ENCODE measurements at regions not wholly inside any gene's neighbourhood (a gene's known extent, or its start where the extent isn't known, plus 50 kb on each side); places are given as distances from the start of the nearest gene placed in this dataset.
A peak's percentile ranks its signal among the peaks of the same experiment; 100 is the strongest.

- no peak for DNase-seq
These were observed 180.8 kb downstream of the PLPPR4 start for GRCh38 chr1:99445071-99445470.

- no peak for DNase-seq
These were observed 181.2 kb downstream of the PLPPR4 start for GRCh38 chr1:99445486-99445885.

- DNase-seq: no peak
These were observed 183.4 kb downstream of the PLPPR4 start for GRCh38 chr1:99447721-99448120.

- DNase-seq: no peak
These were observed 190.2 kb upstream of the PALMD start for GRCh38 chr1:99455760-99456159.

GRCh38 chr1:99456536-99456935 lies 189.4 kb upstream of the PALMD start:
- no peak for DNase-seq

GRCh38 chr1:99457381-99458165 lies 188.3 kb upstream of the PALMD start:
- no peak for DNase-seq

GRCh38 chr1:99461499-99461898 lies 184.4 kb upstream of the PALMD start:
- no peak for DNase-seq

GRCh38 chr1:99464738-99465137 lies 181.2 kb upstream of the PALMD start:
- no peak for DNase-seq

GRCh38 chr1:99465176-99465900 lies 180.6 kb upstream of the PALMD start:
- DNase-seq: no peak

- DNase-seq: no peak
These were observed 178.3 kb upstream of the PALMD start for GRCh38 chr1:99467645-99468044.

- DNase-seq: no peak
These were observed 176.4 kb upstream of the PALMD start for GRCh38 chr1:99469550-99469971.

- no peak for DNase-seq
These were observed 173.0 kb upstream of the PALMD start for GRCh38 chr1:99472893-99473292.

GRCh38 chr1:99474350-99474893 lies 171.5 kb upstream of the PALMD start:
- no peak for DNase-seq

GRCh38 chr1:99476058-99476457 lies 169.9 kb upstream of the PALMD start:
- no peak for DNase-seq

GRCh38 chr1:99481391-99481996 lies 164.4 kb upstream of the PALMD start:
- peak; percentile 67 for DNase-seq

GRCh38 chr1:99482286-99482685 lies 163.6 kb upstream of the PALMD start:
- DNase-seq: no peak

GRCh38 chr1:99482750-99483149 lies 163.2 kb upstream of the PALMD start:
- no peak for DNase-seq

GRCh38 chr1:99490031-99490430 lies 155.9 kb upstream of the PALMD start:
- DNase-seq: no peak

GRCh38 chr1:99496067-99496466 lies 149.8 kb upstream of the PALMD start:
- no peak for DNase-seq

GRCh38 chr1:99497690-99498089 lies 148.2 kb upstream of the PALMD start:
- no peak for DNase-seq

- no peak for DNase-seq
These were observed 145.4 kb upstream of the PALMD start for GRCh38 chr1:99500541-99500940.

- no peak for DNase-seq
These were observed 144.0 kb upstream of the PALMD start for GRCh38 chr1:99501871-99502270.

- no peak for DNase-seq
These were observed 143.5 kb upstream of the PALMD start for GRCh38 chr1:99502400-99502799.

- no peak for DNase-seq
These were observed 142.6 kb upstream of the PALMD start for GRCh38 chr1:99503276-99503747.

All from RPMI8226 (cell line).